Hippocampal formation (tissue), 2 donors: ENCODE measurements at regions not wholly inside any gene's neighbourhood (a gene's known extent, or its start where the extent isn't known, plus 50 kb on each side); places are given as distances from the start of the nearest gene placed in this dataset.
"Not testable (repeated sequence)": the region's sequence is repeated elsewhere in the genome, so short reads cannot be mapped to it uniquely, and the experiment has no call there.

Experiments used
- DNase-seq, 2 donors: peaks; one replicate each; lab custom pipeline; 2025; lab: John Stamatoyannopoulos, UW

DNA sequence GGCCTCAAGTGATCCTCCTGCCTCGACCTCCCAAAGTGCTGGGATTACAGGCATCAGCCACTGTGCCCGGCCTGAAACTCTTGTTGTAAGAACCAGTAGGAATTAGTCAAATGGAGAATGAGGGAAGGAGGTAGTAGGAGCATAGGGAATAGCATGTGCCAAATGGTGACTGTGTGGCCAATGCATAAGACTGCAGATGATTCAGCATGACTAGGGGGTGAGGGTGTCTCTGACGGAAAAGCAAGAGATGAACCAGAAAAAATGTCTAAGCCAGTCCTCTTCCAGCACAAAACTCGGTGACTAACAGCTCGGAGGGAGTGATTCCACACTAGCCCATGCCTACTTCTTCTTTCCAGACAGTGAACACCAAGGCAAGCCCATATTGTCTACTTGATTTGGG lies 58.2 kb upstream of the DUSP21 start:
- no peak for DNase-seq

GRCh38 chrX:44784241-44784640 lies 59.6 kb upstream of the DUSP21 start:
- DNase-seq = no peak

- DNase-seq = no peak
These were observed 65.6 kb upstream of the DUSP21 start for GRCh38 chrX:44778254-44778653.

DNA sequence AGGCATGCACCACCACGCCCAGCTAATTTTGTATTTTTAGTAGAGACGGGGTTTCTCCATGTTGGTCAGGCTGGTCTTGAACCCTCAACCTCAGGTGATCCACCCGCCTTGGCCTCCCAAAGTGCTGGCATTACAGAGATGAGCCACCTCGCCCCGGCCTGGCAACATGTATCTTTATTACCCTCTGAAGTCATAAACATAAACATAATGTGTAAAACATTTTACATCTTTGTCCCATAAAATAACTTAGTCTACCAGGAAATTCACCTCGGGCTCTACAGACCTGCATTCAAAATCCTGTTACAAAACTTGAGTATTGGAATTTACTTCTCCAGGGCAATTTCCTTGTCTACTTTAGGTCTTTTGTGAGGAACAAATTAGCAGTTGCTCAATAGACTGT lies 68.1 kb upstream of the DUSP21 start:
- no peak for DNase-seq

DNA sequence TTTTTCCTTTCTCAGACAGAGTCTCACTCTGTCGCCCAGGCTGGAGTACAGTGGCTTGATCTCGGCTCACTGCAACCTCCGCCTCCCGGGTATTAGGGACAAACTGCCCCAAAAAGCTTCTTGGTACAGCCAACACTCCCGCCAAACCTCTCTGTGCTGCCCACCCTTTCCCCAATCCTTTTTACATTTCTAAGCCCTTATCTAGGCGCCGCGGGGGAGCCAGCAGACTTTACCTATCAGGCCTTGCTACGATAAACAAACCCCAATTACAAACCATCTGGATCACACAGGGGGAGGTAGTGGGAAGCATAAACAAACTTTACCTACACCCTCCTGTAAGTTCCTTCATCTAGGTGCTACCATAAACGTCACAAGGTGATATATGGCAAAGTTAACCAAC lies 69.8 kb upstream of the DUSP21 start:
- not testable (repeated sequence) for DNase-seq

- DNase-seq = no peak
These were observed 73.7 kb upstream of the DUSP21 start for GRCh38 chrX:44770121-44770520.

- DNase-seq = no peak
These were observed 76.5 kb upstream of the DUSP21 start for GRCh38 chrX:44767308-44767707.

- no peak for DNase-seq
These were observed 78.3 kb upstream of the DUSP21 start for GRCh38 chrX:44765556-44765955.

GRCh38 chrX:44747969-44748368 lies 95.9 kb upstream of the DUSP21 start:
- no peak for DNase-seq

- DNase-seq = no peak
These were observed 96.5 kb upstream of the DUSP21 start for GRCh38 chrX:44747317-44747716.

DNA sequence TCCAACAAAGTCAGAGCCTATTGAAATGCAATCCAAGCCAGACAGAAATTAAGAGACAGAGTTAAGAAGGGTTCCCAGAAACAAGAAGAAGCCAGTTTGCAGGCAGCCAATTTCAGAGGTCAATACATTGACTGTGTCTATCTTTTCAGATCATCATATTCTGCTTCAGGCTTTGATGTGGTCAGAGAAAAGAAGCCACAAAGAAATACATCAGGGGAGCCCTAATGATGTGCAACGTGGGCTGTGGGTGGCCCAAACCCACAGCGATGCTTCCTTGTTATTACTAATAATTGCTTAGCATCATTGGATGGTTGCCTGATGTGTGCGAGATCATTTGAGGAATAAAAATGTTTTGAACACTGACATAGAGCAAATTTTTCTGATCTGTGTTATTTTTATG lies 99.0 kb upstream of the DUSP21 start:
- no peak for DNase-seq

GRCh38 chrX:44742480-44743155 lies 101.2 kb upstream of the DUSP21 start:
- no peak for DNase-seq

DNA sequence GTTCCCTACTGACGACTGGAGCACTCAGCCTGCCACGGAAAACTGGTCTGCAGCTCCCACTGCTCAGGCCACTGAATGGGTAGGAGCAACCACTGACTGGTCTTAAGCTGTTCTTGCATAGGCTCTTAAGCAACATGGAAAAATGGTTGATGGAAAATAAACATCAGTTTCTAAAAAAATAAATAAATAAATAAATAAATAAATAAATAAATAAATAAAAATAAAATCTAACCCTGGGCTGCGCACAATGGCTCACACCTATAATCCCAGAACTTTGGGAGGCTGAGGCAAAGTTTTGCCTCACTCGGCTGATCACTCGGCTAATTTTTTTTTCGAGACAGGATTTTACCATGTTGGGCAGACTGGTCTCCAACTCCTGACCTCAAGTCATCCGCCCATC lies 102.0 kb upstream of the DUSP21 start:
- not testable (repeated sequence) for DNase-seq

DNA sequence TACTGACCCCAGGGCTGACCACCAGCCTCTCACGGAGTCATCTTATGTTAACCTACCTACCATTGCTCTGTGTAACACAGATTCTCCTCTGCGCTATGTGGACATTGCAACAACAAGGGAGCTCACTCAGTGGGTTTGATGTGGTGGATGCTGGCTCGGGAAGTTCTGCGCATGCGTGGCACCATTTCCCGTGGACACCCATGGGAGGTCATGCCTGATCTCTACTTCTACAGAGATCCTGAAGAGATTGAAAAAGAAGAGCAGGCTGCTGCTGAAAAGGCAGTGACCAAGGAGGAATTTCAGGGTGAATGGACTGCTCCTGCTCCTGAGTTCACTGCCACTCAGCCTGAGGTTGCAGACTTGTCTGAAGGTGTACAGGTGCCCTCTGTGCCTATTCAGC lies 102.4 kb upstream of the DUSP21 start:
- DNase-seq = not testable (repeated sequence)

DNA sequence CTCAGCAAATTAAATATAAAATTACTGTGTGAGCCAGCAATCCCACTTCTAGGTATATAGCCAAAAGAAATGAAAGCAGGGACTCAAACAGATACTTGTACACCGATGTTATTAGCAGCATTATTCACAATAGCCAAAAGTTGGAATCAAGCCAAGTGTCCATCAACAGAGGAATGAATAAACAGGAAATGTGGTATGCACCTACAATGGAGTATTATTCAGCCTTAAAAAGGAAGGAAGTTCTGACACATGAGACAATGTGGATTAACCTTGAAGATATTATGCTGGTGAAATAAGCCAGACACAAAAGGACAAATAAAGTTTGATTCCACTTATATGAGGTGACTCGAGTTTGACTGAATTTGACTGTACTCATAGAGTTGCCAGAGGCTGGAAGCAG lies 108.3 kb upstream of the DUSP21 start:
- DNase-seq = no peak

GRCh38 chrX:44733931-44734330 lies 109.9 kb upstream of the DUSP21 start:
- DNase-seq = no peak

- no peak for DNase-seq
These were observed 112.7 kb upstream of the DUSP21 start for GRCh38 chrX:44731160-44731559.

- no peak for DNase-seq
These were observed 120.4 kb upstream of the DUSP21 start for GRCh38 chrX:44723426-44723825.

GRCh38 chrX:44708470-44708869 lies 135.4 kb upstream of the DUSP21 start:
- no peak for DNase-seq

GRCh38 chrX:44705817-44706551 lies 137.8 kb upstream of the DUSP21 start:
- DNase-seq = no peak

- DNase-seq = no peak
These were observed 145.5 kb upstream of the DUSP21 start for GRCh38 chrX:44698357-44698756.

DNA sequence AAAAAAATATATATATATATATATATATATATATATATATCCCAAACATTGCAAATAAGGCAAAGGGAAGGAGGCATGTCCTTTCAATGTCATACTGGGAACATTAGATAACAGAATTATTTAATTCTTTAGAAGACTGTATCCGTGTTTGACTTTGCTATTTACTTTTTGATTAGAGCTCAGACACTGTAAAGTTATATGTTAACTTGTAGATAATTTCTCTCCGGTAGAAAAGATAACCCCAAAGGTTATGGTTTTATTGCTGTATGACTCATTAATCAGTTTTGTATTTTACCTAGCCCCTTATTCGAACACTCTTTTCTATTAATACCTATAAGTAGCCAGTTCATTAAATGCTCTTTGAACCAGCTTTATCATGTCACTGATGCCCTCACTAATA lies 150.6 kb upstream of the DUSP21 start:
- DNase-seq = no peak

- DNase-seq = no peak
These were observed 147.5 kb upstream of the FUNDC1 start for GRCh38 chrX:44690129-44690528.
